WTC11 (cell line): ENCODE measurements at regions not wholly inside any gene's neighbourhood (a gene's known extent, or its start where the extent isn't known, plus 50 kb on each side); places are given as distances from the start of the nearest gene placed in this dataset.

Experiments used
- ATAC-seq: fragments of 200-7000 bp; cut with Tn5 transposase; 2 replicates; pipeline ENCODE4 v1.10.0; 2021; ENCODE audit warnings: mild to moderate bottlenecking, moderate library complexity
- CTCF ChIA-PET: fragments of 300-600 bp; sonication (Branson Sonifier 250); formaldehyde crosslinking; loops from one replicate; lab custom pipeline; 2021; ENCODE audit warnings: antibody characterized with exemption; lab: Charles Lee
- POLR2A ChIA-PET: fragments of 350-600 bp; sonication (Branson Sonifier 250); formaldehyde crosslinking; loops from one replicate; lab custom pipeline; 2021; ENCODE audit warnings: antibody characterized with exemption; lab: Charles Lee
- DNase-seq: peaks from one replicate; pipeline ENCODE4 v3.0.0; 2021; ENCODE audit warnings: low spot score
- H3K27ac Mint-ChIP-seq: 2 replicates; pipeline ENCODE4 v1.8.0; 2021; ENCODE audit warnings: mixed read lengths
- H3K27me3 Mint-ChIP-seq: 2 replicates; pipeline ENCODE4 v1.8.0; 2021; ENCODE audit warnings: low read depth, mild to moderate bottlenecking, moderate library complexity, mixed read lengths
- H3K36me3 Mint-ChIP-seq: 2 replicates; pipeline ENCODE4 v1.8.0; 2021; ENCODE audit warnings: mixed read lengths
- H3K4me1 Mint-ChIP-seq: 2 replicates; pipeline ENCODE4 v1.8.0; 2022; ENCODE audit warnings: mixed read lengths
- H3K4me3 Mint-ChIP-seq: 2 replicates; pipeline ENCODE4 v1.8.0; 2021; ENCODE audit warnings: mild to moderate bottlenecking, moderate library complexity, mixed read lengths
- H3K9me3 Mint-ChIP-seq: 2 replicates; pipeline ENCODE4 v1.8.0; 2021; ENCODE audit warnings: mixed read lengths
- CBFB ChIP-seq: sonication (generic); formaldehyde crosslinking; IDR thresholded peaks from 2 replicates; pipeline ENCODE4 v1.8.1; 2022; ENCODE audit warnings: mild to moderate bottlenecking, low read depth, missing genetic modification reagents
- ETV6 ChIP-seq: sonication (generic); formaldehyde crosslinking; IDR thresholded peaks from 2 replicates; pipeline ENCODE4 v1.8.1; 2022; ENCODE audit warnings: mild to moderate bottlenecking, missing genetic modification reagents
- FOXJ3 ChIP-seq: sonication (generic); formaldehyde crosslinking; IDR thresholded peaks from 2 replicates; pipeline ENCODE4 v1.9.0; 2021; ENCODE audit warnings: missing genetic modification reagents, mild to moderate bottlenecking, borderline replicate concordance
- HMGA2 ChIP-seq: fragments of 250-450 bp; sonication (Bioruptor Pico); IDR thresholded peaks from 2 replicates; pipeline ENCODE4 v1.4.0; 2021; ENCODE audit warnings: mild to moderate bottlenecking, moderate library complexity
- NFATC4 ChIP-seq: fragments of 250-450 bp; sonication (Bioruptor Pico); IDR thresholded peaks from 2 replicates; pipeline ENCODE4 v1.9.0; 2021; ENCODE audit warnings: mild to moderate bottlenecking
- NFE2L1 ChIP-seq: sonication (generic); formaldehyde crosslinking; IDR thresholded peaks from 2 replicates; pipeline ENCODE4 v1.8.1; 2023; ENCODE audit warnings: missing genetic modification reagents
- NR2C2 ChIP-seq: sonication (generic); formaldehyde crosslinking; IDR thresholded peaks from 2 replicates; pipeline ENCODE4 v1.8.0; 2022; ENCODE audit warnings: mild to moderate bottlenecking, missing genetic modification reagents
- NR3C1 ChIP-seq: sonication (generic); formaldehyde crosslinking; conservative IDR thresholded peaks from 2 replicates; pipeline ENCODE4 v1.8.1; 2023; ENCODE audit warnings: low read depth, mild to moderate bottlenecking, missing genetic modification reagents
- RORB ChIP-seq: fragments of 250-450 bp; sonication (Bioruptor Pico); IDR thresholded peaks from 2 replicates; pipeline ENCODE4 v1.9.0; 2021; ENCODE audit warnings: mild to moderate bottlenecking
- SMAD3 ChIP-seq: sonication (generic); formaldehyde crosslinking; IDR thresholded peaks from 2 replicates; pipeline ENCODE4 v1.8.0; 2022; ENCODE audit warnings: missing genetic modification reagents, mild to moderate bottlenecking, borderline replicate concordance
- TP53 ChIP-seq: sonication (generic); formaldehyde crosslinking; IDR thresholded peaks from 2 replicates; pipeline ENCODE4 v1.8.1; 2023; ENCODE audit warnings: mild to moderate bottlenecking, missing genetic modification reagents
- ZNF416 ChIP-seq: fragments of 250-450 bp; sonication (Bioruptor Pico); IDR thresholded peaks from 2 replicates; pipeline ENCODE4 v1.9.0; 2021; ENCODE audit warnings: mild to moderate bottlenecking, inconsistent platforms
- ZNF423 ChIP-seq: fragments of 250-450 bp; sonication (Bioruptor Pico); IDR thresholded peaks from 2 replicates; pipeline ENCODE4 v2.1.2; 2022; ENCODE audit warnings: mild to moderate bottlenecking, moderate library complexity
- ZNF671 ChIP-seq: fragments of 250-450 bp; sonication (Bioruptor Pico); IDR thresholded peaks from 2 replicates; pipeline ENCODE4 v1.8.0; 2021; ENCODE audit warnings: mild to moderate bottlenecking
- TF ChIP-seq, protein P1 (sequence below): sonication (generic); formaldehyde crosslinking; IDR thresholded peaks from 2 replicates; pipeline ENCODE4 v1.8.1; 2022; ENCODE audit warnings: low read depth, missing genetic modification reagents, borderline replicate concordance
- TF ChIP-seq, protein P2 (sequence below): sonication (generic); formaldehyde crosslinking; IDR thresholded peaks from 2 replicates; pipeline ENCODE4 v1.8.1; 2022; ENCODE audit warnings: missing genetic modification reagents, borderline replicate concordance
- TF ChIP-seq, protein P3 (sequence below): fragments of 200-600 bp; IDR thresholded peaks from 2 replicates; pipeline ENCODE4 v1.8.0; 2022; ENCODE audit warnings: antibody characterized with exemption
- TF ChIP-seq, protein P4 (sequence below): sonication (generic); formaldehyde crosslinking; IDR thresholded peaks from 2 replicates; pipeline ENCODE4 v1.8.1; 2023; ENCODE audit warnings: mild to moderate bottlenecking, moderate library complexity, missing genetic modification reagents
- TF ChIP-seq, protein P5 (sequence below): sonication (generic); formaldehyde crosslinking; IDR thresholded peaks from 2 replicates; pipeline ENCODE4 v1.8.1; 2023; ENCODE audit warnings: mild to moderate bottlenecking, missing genetic modification reagents
- TF ChIP-seq, protein P6 (sequence below): sonication (generic); formaldehyde crosslinking; IDR thresholded peaks from 2 replicates; pipeline ENCODE4 v1.8.1; 2023; ENCODE audit warnings: mild to moderate bottlenecking, missing genetic modification reagents, moderate library complexity
- TF ChIP-seq, protein P7 (sequence below): sonication (generic); formaldehyde crosslinking; conservative IDR thresholded peaks from 2 replicates; pipeline ENCODE4 v1.8.1; 2022; ENCODE audit warnings: mild to moderate bottlenecking, missing genetic modification reagents
- TF ChIP-seq, protein P8 (sequence below): fragments of 250-450 bp; sonication (Bioruptor Pico); IDR thresholded peaks from 2 replicates; pipeline ENCODE4 v1.8.0; 2021; ENCODE audit warnings: mild to moderate bottlenecking
- TF ChIP-seq, protein P9 (sequence below): fragments of 250-450 bp; sonication (Bioruptor Pico); conservative IDR thresholded peaks from 2 replicates; pipeline ENCODE4 v1.9.0; 2021; ENCODE audit warnings: mild to moderate bottlenecking
- TF ChIP-seq, protein P10 (sequence below): sonication (generic); formaldehyde crosslinking; IDR thresholded peaks from 2 replicates; pipeline ENCODE4 v1.8.1; 2022; ENCODE audit warnings: mild to moderate bottlenecking, missing genetic modification reagents, moderate library complexity, borderline replicate concordance

DNA sequence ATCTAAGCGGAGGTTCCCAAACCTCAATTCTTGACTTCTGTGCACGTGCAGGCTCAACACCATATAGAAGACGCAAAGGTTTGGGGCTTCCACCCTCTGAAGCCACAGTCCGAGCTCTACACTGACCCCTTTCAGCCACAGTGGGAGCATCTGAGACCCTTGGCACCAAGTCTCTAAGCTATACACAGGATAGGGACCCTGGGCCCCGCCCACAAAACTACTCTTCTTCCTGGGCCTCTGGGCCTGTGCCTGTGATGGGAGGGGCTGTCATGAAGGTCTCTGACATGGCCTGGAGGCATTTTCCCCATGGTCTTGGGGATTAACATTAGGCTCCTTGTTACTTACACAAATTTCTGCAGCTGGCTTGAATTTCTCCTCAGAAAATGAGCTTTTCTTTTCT lies 1374.1 kb upstream of the NXPH2 start (continued):
- TF ChIP-seq, protein P1, sequence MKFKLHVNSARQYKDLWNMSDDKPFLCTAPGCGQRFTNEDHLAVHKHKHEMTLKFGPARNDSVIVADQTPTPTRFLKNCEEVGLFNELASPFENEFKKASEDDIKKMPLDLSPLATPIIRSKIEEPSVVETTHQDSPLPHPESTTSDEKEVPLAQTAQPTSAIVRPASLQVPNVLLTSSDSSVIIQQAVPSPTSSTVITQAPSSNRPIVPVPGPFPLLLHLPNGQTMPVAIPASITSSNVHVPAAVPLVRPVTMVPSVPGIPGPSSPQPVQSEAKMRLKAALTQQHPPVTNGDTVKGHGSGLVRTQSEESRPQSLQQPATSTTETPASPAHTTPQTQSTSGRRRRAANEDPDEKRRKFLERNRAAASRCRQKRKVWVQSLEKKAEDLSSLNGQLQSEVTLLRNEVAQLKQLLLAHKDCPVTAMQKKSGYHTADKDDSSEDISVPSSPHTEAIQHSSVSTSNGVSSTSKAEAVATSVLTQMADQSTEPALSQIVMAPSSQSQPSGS (CRISPR knock-in tag), result no peak
- no peak for TF ChIP-seq NFE2L1 (CRISPR knock-in tag)
- TF ChIP-seq RORB (CRISPR knock-in tag), result no peak
- TF ChIP-seq, protein P2, sequence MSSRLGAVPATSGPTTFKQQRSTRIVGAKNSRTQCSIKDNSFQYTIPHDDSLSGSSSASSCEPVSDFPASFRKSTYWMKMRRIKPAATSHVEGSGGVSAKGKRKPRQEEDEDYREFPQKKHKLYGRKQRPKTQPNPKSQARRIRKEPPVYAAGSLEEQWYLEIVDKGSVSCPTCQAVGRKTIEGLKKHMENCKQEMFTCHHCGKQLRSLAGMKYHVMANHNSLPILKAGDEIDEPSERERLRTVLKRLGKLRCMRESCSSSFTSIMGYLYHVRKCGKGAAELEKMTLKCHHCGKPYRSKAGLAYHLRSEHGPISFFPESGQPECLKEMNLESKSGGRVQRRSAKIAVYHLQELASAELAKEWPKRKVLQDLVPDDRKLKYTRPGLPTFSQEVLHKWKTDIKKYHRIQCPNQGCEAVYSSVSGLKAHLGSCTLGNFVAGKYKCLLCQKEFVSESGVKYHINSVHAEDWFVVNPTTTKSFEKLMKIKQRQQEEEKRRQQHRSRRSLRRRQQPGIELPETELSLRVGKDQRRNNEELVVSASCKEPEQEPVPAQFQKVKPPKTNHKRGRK (CRISPR knock-in tag), result no peak
- no peak for TF ChIP-seq NFATC4
- TF ChIP-seq, protein P3, sequence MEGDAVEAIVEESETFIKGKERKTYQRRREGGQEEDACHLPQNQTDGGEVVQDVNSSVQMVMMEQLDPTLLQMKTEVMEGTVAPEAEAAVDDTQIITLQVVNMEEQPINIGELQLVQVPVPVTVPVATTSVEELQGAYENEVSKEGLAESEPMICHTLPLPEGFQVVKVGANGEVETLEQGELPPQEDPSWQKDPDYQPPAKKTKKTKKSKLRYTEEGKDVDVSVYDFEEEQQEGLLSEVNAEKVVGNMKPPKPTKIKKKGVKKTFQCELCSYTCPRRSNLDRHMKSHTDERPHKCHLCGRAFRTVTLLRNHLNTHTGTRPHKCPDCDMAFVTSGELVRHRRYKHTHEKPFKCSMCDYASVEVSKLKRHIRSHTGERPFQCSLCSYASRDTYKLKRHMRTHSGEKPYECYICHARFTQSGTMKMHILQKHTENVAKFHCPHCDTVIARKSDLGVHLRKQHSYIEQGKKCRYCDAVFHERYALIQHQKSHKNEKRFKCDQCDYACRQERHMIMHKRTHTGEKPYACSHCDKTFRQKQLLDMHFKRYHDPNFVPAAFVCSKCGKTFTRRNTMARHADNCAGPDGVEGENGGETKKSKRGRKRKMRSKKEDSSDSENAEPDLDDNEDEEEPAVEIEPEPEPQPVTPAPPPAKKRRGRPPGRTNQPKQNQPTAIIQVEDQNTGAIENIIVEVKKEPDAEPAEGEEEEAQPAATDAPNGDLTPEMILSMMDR, result no peak
- TF ChIP-seq, protein P4, sequence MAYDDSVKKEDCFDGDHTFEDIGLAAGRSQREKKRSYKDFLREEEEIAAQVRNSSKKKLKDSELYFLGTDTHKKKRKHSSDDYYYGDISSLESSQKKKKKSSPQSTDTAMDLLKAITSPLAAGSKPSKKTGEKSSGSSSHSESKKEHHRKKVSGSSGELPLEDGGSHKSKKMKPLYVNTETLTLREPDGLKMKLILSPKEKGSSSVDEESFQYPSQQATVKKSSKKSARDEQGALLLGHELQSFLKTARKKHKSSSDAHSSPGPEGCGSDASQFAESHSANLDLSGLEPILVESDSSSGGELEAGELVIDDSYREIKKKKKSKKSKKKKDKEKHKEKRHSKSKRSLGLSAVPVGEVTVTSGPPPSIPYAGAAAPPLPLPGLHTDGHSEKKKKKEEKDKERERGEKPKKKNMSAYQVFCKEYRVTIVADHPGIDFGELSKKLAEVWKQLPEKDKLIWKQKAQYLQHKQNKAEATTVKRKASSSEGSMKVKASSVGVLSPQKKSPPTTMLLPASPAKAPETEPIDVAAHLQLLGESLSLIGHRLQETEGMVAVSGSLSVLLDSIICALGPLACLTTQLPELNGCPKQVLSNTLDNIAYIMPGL, result no peak

DNA sequence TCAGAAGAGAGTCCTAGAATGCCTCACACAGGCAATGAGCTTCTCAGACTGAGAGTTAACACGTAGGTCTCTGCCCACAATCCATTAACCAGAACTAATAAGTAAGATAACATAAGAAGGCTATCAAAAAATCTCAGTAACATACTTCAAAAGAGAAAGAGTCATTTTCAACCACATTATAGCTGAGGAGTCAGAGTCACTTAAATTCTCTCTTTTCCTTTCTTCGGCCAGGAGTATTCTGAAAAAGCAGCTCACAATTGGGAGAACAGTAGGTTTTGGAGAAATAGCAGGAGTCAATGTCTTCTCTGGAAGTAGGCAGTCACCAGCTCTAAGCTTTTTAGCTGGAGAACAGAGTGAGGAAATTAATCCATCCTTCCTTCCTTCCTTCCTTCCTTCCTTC lies 1364.4 kb upstream of the NXPH2 start:
- Mint-ChIP-seq H3K9me3 (0 out of 2 replicates have a peak, but pooled peaks cover 4% of the 10 kb centered on the region), H3K4me1 (0 out of 2 replicates have a peak, but pooled peaks cover 2% of the 10 kb centered on the region), H3K36me3 (no peaks in the 10 kb centered on the region), H3K27me3 (peaks cover 19% of the 10 kb centered on the region), H3K4me3 (no peak overlapping the region), H3K27ac (no peak overlapping the region)
- ChIA-PET POLR2A (no interaction called here), CTCF (no interaction called here)
- DNase-seq, result no peak
- ATAC-seq, result no peak
- TF ChIP-seq, protein P5, sequence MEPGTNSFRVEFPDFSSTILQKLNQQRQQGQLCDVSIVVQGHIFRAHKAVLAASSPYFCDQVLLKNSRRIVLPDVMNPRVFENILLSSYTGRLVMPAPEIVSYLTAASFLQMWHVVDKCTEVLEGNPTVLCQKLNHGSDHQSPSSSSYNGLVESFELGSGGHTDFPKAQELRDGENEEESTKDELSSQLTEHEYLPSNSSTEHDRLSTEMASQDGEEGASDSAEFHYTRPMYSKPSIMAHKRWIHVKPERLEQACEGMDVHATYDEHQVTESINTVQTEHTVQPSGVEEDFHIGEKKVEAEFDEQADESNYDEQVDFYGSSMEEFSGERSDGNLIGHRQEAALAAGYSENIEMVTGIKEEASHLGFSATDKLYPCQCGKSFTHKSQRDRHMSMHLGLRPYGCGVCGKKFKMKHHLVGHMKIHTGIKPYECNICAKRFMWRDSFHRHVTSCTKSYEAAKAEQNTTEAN, result no peak
- TF ChIP-seq, protein P6, sequence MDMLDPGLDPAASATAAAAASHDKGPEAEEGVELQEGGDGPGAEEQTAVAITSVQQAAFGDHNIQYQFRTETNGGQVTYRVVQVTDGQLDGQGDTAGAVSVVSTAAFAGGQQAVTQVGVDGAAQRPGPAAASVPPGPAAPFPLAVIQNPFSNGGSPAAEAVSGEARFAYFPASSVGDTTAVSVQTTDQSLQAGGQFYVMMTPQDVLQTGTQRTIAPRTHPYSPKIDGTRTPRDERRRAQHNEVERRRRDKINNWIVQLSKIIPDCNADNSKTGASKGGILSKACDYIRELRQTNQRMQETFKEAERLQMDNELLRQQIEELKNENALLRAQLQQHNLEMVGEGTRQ (CRISPR knock-in tag), result no peak
- TF ChIP-seq SMAD3 (no peak), NR3C1 (CRISPR knock-in tag) (no peak), HMGA2 (CRISPR knock-in tag) (no peak), FOXJ3 (CRISPR knock-in tag) (no peak), NR2C2 (CRISPR knock-in tag) (no peak), ZNF423 (no peak), ZNF416 (no peak), TP53 (CRISPR knock-in tag) (no peak), NFATC4 (no peak), CBFB (CRISPR knock-in tag) (no peak), ETV6 (no peak), ZNF671 (CRISPR knock-in tag) (no peak)
- TF ChIP-seq, protein P7, sequence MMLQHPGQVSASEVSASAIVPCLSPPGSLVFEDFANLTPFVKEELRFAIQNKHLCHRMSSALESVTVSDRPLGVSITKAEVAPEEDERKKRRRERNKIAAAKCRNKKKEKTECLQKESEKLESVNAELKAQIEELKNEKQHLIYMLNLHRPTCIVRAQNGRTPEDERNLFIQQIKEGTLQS, result no peak
- TF ChIP-seq, protein P8, sequence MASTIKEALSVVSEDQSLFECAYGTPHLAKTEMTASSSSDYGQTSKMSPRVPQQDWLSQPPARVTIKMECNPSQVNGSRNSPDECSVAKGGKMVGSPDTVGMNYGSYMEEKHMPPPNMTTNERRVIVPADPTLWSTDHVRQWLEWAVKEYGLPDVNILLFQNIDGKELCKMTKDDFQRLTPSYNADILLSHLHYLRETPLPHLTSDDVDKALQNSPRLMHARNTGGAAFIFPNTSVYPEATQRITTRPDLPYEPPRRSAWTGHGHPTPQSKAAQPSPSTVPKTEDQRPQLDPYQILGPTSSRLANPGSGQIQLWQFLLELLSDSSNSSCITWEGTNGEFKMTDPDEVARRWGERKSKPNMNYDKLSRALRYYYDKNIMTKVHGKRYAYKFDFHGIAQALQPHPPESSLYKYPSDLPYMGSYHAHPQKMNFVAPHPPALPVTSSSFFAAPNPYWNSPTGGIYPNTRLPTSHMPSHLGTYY (CRISPR knock-in tag), result no peak
- TF ChIP-seq, protein P9, sequence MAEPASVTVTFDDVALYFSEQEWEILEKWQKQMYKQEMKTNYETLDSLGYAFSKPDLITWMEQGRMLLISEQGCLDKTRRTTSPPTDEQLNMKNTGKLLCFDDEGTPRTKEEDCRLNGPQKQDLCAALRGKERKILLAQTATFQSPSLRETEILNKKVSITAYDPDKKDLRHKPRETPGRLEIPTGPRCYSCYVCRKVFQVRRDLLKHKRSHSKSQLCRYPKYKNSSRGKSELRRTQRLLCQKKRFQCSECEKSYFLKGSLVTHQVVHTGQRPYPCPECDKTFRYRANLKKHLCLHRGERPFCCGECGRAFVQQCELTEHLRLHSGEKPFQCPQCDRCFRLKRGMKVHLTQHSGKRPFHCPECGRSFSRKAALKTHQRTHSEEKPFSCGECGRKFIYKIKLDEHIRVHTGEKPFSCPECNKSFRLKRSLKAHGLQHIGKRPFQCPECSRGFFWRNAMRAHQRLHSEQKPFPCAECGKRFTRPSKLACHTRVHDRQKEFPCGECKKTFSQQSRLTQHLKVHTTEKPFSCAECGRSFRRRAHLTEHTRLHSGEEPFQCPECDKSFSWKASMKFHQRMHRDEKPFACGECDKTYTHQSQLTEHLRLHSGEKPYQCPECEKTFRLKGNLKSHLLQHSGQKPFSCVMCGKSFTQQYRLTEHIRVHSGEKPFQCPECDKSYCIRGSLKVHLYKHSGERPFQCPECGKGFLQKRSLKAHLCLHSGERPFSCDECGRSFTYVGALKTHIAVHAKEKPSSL (CRISPR knock-in tag), result no peak
- TF ChIP-seq, protein P10, sequence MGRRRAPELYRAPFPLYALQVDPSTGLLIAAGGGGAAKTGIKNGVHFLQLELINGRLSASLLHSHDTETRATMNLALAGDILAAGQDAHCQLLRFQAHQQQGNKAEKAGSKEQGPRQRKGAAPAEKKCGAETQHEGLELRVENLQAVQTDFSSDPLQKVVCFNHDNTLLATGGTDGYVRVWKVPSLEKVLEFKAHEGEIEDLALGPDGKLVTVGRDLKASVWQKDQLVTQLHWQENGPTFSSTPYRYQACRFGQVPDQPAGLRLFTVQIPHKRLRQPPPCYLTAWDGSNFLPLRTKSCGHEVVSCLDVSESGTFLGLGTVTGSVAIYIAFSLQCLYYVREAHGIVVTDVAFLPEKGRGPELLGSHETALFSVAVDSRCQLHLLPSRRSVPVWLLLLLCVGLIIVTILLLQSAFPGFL (CRISPR knock-in tag), result no peak
